ENCODE measurements at regions not wholly inside any gene's neighbourhood (a gene's known extent, or its start where the extent isn't known, plus 50 kb on each side); places are given as distances from the start of the nearest gene placed in this dataset.
"Not testable (repeated sequence)": the region's sequence is repeated elsewhere in the genome, so short reads cannot be mapped to it uniquely, and the experiment has no call there.

DNA sequence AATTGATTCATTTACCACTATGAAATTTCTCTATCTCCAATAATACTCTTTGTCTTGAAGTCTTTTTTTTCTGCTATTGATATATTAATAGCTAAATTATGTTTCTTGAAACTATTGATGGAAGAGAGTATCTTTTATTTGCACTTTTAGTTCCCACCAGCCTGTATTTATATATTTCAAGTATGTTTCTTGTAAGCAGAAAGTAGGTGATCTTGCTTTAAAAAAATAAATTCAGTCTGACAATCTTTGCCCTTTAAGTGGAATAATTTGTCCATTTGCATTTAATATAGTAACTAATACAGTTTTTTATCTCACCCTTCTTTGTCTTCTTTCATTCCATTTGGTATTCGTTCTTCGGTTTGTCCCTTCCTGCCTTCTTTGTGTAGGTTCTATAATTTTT is 790.5 kb downstream of the MCTP2 start:
- DNase-seq: no peak

DNA sequence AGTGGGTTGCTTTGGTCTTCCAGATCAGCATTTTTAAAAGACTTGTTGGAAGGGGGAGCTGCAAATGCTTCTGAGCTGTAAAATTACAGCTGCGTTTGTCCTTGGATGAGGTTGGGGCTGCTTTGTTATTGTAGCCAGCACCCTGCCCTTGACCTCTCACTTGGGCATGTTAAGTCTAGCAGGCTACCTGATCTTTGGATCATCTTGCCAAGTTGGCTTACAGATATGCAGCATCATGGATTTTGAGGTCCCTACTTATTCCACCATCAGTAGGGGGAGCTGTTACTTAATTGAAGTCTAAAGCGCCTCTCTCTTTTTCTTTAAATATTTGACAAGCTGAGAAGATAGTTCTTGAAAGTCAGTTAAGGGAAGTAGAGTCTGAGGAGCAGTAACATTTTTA is 793.0 kb downstream of the MCTP2 start:
- DNase-seq: no peak

DNA sequence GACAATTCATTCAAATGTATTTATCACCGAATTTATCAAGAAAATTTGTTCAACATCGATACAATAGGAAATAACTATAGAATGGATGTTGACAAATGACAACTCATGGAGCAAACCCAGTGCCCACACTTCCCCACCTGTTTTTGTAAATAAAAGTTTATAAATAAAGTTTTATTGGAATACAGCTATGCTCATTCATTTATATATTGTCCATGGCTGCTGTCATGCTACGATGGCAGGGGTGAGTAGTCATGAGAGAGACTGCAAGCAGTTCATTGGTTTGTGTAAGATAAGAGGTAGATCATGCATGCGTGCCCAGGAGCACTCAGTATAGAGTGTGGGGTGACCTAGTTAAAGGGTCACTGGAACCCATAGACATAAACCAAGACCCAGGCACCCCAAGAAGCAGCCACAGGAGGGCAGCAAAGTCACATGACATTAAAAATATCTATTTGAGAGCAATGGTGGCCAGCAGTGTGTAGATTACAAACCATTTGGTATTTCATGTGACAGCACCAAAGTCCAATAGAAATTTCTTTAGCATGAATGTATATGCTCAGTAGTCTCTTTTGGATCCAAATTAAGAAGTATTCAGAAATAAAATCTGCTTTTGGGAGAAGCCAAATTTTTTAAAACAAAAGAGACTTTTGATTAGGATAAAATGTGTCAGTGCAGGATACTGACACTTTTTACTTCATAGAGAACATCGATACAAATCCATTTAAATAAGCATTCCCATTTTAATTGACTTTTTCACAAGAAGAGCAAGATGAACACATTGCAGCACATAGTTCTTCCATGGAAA is 794.8 kb downstream of the MCTP2 start:
- DNase-seq: no peak

DNA sequence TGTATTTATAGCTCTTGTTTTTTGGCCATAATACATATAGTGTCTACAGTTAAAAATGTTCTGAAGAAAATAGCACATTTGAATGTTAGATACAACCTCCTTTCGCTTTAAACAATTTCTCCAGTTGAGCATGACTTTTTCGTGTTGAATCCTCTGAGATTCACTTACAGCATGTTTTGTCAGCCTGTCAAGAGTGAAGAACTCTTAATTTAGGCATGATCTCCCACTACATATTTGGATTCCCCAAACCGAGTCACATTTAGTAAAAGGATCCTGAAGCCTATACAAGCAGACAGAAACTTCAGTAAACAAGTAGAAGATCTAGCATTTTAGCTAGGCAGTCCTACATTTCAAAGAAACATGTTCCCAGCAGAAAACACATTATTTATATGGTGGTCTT is 796.6 kb downstream of the MCTP2 start:
- DNase-seq: no peak

DNA sequence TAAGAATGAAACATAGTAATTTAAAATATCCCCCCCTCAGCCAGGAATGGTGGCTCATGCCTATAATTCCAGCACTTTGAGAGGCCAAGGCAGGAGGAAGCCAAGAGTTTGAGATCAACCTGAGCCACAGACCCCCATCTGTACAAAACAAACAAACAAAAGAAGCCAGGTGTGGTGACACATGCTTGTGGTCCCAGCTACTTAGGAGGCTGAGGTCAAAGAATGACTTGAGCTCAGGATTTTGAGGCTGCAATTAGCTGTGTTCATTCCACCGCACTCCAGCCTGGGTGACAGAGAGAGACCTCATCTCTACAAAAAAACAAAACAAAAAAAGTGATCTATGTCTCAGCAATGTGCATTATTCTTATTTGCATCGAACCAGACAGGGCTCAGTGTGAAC is 800.8 kb downstream of the MCTP2 start:
- no peak for DNase-seq

DNA sequence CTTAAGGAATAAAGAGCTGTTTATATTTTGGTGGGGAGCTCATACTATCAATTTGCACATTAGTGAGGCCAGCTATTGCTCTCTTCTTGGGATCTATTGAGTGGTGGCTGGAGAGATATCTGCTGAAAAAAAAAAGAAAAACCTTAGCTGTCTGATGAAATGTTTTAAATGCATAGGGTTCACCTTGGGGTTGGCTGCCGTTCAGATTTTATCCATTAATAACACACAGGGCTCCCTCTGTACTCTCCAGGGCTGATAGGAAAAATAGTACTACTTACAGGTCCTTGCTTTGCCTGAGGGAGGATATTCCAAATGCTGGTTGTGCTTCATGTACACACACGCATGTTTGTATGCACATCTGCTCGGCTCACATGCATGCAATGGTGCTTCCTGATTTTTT is 803.7 kb downstream of the MCTP2 start:
- no peak for DNase-seq

DNA sequence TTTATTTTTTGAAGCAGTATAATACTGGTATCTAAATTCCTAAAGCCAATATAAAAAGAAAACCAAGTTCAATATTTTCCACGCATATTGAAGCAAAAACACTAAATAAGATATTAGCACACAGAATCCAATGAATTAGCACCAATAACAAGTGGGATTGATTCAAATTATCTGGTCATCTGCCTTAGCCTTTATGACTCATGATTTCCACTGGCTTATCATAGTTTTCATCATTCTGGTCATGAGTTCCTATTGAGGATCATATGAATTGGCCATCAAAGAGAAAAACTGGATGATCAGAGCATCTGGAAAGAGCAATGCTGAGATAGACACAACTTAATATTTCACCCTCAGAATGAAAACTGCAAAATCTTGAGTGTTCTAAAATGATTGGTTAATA is 809.9 kb downstream of the MCTP2 start:
- no peak for DNase-seq

DNA sequence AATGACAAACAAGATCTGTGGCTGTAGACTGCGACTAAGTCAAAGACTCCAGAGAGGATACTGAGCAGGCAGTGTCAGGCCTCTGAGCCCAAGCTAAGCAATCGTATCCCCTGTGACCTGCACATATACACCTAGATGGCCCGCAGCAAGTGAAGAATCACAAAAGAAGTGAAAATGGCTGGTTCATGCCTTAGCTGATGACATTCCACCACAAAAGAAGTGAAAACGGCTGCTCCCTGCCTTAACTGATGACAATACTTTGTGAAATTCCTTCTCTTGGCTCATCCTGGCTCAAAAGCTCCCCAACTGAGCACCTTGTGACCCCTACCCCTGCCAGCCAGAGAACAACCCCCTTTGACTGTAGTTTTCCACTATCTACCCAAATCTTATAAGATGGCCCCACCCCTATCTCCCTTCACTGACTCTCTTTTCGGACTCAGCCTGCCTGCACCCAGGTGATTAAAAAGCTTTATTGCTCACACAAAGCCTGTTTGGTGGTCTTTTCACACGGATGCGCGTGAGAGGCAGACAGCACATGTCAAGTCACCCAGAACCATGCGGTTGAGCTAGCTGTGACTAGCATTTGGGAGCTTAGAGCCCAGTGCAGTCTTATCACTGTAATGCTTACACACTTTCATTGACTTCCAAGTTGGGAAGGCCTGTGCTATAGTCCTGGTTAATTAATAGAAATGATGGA is 812.0 kb downstream of the MCTP2 start:
- DNase-seq: not testable (repeated sequence)

DNA sequence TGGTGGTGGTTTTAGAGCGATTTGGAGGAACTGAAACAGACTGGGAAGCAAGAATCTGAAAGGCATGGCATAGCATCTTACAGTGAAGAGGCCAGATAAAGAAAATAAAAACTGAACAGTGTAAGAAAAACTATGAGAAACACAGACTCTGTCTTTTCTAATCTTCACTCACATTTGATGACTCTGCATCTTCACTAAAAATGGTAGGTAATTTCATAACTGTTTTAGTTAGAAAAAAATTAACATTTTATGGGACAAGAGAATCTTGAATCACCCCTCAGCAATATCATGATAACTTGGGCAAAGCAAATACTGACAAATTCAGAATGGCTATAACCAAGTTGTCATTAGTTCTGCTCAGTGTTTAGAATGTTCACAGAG is 812.6 kb downstream of the MCTP2 start:
- DNase-seq: no peak

DNA sequence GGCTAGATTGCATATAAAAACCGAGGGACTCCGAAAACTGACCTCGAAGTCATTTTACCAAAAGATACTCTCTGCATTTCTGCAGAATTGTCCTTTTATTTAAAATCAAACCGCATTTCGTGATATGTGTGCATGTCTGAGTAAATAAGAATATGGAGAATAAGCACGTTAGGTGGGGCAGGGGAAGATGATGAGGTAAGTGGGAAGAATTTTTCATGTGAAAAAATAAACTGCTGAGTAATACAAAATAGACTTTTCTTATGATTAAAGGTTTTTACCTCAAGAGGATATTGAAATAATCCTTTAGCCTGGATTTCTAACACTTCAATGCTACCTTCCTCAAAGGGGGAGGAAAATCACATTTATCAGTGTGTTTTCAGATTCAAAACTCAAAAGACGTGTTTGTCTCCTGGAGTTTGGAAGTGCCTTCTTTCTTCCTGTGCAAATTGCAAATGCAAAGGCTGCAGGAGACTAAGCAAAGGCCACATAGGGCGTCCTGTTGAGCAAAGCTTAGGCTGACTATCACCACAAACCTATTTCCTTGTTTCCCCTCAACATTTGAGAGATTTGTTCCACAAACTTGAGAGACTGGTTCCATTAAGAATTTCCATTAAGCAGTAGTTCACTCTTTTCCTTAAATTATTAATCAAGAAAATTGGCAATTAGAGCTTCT is 813.5 kb downstream of the MCTP2 start:
- DNase-seq: no peak

DNA sequence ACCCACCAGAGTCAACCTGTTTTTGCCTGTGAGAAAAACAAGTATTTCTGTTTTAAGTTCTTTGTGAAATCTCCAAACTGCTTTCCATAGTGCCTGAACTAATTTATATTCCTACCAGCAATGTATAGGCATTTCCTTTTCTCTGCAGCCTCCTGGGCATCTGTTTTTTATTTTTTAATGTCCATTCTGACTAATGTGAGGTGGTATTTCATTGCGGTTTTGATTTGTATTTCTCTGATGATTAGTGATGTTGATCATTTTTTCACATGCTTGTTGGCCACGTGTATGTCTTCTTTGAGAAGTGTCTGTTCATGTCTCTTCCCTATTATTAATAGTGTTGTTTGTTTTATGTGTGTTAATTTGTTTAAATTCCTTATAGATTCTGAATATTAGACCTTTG is 820.5 kb downstream of the MCTP2 start:
- DNase-seq: no peak

DNA sequence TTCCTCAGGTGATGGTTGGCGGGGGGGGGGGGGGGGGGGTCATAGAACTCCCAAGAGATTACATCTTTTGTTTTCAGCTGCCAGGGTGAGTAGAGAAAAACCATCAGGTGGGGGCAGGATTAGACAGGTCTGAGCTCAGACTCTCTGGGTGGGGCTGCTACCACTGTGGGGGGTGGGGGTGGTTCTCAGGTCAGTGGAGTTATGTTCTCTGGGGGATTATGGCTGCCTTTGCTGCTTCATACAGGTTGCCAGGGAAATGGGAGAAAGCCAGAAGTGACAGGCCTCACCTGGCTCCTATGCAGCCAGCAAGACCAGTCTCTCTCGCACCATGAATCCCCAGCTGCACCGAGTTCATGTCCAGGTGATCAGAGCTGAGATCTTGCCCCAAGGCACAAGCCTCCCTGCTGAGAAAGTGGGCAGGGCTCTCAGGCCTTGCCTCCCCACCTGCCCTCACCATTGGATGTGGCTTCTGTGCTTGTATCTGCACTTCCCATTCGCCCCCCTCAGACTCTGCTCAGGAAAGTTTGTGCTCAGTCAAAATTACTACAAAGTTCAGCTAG is 828.1 kb downstream of the MCTP2 start:
- DNase-seq: no peak

DNA sequence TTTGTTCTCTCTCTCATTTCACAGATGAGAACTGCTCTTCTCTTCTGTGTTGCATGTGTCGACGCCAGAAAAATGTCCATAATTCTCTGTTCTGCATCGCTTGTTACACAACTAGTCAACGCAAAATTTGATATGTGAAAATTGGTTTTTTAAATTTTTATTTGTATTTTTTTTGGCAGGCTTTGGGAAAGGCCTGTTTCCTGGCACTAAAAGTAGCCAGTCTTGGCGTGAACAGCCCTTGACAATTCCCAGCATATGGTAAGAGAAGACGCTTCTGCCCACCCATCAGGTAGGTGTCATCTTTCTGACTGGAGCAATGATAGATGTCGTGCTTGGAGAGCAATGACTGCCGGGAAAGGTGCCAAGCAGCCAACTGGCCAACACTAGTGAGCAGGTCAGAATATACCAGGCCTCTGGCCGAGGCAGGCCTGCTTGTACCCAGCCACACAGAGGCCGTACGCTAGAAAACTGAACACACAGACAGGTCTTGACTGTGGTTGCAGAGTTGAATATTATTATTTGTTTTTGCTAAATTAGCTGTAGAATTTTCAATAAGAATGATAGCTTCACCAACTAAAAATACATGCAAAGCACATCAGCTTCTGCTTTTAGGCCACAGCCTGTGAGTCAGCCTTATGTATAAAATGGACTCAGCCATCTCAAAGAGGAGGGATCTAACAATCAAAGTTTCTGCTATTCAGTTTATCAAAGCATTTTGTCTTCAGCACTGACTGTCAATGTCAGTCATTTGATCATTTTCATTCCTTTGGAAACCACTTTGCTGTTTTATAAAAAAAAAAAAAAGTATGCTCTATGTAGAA is 837.5 kb downstream of the MCTP2 start:
- DNase-seq: no peak

DNA sequence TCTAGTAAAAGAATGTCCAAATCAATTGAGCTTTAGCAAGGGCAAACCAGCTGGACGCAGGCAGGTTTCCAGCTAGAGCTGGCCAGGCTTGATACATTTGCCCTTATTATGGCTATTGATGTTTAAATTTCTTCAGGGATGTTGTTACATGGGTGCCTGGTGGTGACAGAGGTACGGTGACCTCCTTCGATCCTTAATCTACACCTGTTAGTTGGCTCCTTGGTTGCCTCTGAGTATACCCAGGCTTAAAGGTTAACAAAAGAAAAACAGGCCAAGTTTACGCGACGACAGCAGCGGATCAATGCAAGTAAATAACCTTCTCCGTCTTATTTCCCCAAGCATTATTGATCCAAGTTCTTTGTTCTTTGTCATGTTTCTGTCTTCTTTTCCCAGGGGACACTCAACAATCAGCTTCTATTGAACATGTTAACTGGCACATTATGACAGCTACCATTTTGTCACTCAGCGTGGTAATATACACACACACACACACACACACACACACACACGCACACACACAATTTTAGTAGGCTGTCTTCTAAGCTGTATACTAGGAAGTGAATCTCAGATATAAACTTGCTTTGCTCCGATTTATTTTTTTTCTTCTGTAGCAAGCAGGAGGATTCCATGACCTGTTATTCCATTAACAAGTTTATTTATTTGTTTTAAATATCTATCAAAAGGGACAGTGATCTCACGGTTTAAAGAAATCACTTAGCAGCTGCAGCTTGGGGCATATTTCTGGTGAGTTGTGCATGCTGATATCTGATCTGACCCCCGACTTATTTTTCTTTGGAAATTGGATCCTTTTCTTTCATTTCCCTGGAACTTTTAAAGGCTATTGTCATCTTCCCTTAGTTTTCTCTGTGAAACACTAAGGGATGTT is 844.7 kb downstream of the MCTP2 start:
- no peak for DNase-seq

DNA sequence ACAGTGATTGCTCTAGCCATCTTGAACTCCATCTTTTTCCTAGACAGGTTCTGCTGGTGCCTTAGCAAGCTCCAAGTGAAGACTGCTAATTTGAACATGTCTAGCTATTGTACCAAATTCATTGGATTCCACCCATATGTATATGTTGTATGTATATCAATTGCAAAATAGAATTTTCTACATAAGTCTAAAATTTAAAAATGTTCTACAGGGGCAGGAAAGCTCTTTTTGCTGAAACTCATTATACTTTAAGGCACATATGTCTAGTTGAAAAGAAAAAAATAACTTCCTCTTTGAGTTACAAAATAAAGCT is 845.3 kb downstream of the MCTP2 start:
- DNase-seq: no peak

DNA sequence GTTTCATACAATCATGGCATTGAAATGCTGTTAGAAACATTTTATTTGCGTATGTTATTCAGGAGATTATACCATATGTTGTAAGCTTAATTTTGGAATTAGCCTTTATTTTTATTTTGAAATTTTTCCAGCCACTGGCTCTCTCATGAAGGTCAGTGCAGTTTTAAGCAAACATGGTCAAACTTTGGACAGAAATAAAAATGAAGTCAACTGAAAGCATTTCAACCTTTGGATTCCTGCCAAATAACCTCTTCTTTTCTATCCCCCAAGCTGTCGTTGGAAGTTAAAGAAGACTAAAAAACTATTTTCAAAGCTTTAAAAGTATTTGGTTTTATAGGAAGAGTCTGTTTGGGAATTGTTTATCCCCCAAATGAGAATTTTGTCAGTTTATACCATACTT is 846.6 kb downstream of the MCTP2 start:
- no peak for DNase-seq

DNA sequence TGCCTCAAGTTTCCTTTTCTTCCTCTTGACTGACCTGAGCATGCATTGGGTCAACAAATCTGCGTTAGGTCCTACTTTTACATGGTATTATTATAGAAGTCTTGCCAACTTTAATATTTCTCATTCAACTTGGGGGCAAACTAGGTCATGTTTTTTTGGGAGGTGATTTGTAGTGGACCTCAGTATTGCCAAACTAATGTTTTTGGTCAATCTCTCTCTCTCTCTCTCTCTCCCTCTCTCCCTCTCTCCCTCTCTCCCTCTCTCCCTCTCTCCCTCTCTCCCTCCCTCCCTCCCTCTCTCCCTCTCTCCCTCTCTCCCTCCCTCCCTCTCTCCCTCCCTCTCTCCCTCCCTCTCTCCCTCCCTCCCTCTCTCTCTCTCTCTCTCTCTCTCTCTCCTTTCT is 848.9 kb downstream of the MCTP2 start:
- DNase-seq: not testable (repeated sequence)

DNA sequence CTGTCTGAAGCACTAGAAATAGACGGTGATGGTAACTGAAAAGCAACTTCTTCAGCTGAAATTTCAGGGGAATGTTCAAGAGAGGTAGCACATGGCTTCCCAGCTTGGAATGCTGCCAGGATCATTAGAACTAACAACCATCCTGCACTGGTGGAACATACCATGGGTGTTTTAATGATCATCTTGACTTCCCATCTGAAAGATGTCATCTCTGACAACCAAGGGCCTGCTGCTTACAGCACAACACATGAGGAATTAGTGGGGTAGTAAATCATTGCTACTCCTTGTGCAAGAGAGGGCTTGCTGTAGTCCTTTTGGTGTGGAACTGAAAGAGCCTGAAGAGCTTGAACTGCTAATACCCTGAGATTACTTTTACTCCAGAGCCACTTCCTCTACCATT is 853.7 kb downstream of the MCTP2 start:
- no peak for DNase-seq

DNA sequence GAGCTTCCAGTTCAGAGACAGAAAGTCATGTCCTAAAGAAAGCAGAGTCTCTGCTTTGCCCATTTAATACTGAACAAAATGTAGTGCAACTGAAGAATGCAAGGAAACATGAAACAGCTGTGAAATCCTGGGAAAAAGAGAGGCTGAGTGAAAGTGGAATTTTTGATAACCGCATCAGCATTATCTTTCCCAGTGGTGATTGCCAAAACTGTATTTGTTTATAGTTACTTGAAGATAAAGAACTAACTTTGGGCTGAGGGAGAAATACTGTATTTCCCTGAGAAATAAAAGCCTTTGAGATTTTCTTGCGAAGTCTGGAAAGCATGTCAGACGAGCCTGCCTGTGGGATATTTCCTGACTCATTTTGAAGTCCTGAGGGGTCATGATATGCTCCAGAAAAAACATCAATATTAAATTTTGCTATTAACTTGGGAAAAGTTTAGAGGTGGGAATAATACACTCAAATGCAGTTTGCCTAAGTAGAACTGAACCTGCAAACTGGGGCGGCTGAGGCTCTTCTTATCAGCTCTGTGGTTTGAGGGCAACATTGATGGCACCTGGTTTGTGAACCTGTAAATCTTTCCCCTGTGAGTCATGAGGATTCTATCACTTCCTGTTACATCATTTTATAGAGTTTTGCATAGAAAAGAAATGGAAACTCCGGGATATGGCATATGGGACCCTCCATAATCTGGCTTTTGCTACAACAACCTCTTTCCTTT is 855.3 kb downstream of the MCTP2 start:
- DNase-seq: no peak

DNA sequence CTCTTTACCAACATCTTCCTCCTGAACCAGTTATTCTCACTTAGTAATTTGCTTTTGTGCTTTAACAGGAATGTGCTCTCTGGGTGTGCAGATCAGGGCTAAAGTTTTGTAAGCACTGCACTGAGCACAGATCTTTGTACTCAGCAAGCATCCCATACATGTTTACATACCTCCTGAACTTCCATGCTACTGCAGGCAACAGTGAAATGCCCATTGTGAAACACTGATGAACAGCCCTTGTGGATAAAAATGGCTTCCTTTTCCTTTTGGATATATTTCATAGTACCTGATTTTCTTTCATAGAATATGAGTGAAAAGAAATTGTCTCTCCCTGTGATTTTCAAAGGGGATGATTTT is 855.9 kb downstream of the MCTP2 start:
- DNase-seq: no peak

DNA sequence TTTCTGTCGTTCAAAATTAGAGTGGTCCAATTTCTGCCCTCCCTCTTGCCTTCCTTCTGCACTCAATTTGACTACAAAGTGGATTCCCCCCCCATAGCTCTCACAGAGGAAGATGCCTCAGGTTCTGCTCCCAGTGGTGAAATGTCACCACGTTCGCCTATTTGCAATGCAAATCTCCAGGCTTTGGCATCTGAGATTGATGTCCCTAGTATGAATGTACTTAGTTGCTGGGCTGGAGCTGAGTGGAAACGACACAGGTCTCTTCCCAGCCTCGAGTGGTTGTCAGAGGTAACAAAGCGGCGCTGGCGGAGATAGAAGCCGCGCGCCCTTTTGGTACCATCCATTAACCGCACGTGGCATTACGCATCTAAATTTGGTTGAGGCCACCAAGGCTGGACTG is 860.1 kb downstream of the MCTP2 start:
- no peak for DNase-seq

Measured in T-helper 9 cell (primary cell).